Progenitor cell of endocrine pancreas (in vitro differentiated cells): ENCODE measurements at regions not wholly inside any gene's neighbourhood (a gene's known extent, or its start where the extent isn't known, plus 50 kb on each side); places are given as distances from the start of the nearest gene placed in this dataset.

Source experiments
- DNase-seq: peaks from one replicate; pipeline ENCODE4 v3.0.0; 2021; ENCODE audit warnings: low spot score; ENCODE audit not compliant: unreplicated experiment
- H3K27ac Mint-ChIP-seq: 2 replicates; pipeline ENCODE4 v1.8.0; 2021; ENCODE audit warnings: mild to moderate bottlenecking, moderate library complexity, mixed read lengths
- H3K27me3 Mint-ChIP-seq: 2 replicates; pipeline ENCODE4 v1.8.0; 2021; ENCODE audit warnings: mixed read lengths
- H3K36me3 Mint-ChIP-seq: 2 replicates; pipeline ENCODE4 v1.8.0; 2022; ENCODE audit warnings: mixed read lengths; ENCODE audit not compliant: insufficient read depth
- H3K4me1 Mint-ChIP-seq: 2 replicates; pipeline ENCODE4 v1.8.0; 2021; ENCODE audit warnings: low read depth, mixed read lengths
- H3K4me3 Mint-ChIP-seq: 2 replicates; pipeline ENCODE4 v1.8.0; 2021; ENCODE audit warnings: low read depth, mild to moderate bottlenecking, moderate library complexity, mixed read lengths
- H3K9me3 Mint-ChIP-seq: 2 replicates; pipeline ENCODE4 v1.8.0; 2021; ENCODE audit warnings: low read depth, mixed read lengths
- TF ChIP-seq, protein P1 (sequence below): fragments of 200-600 bp; sonication (generic); IDR thresholded peaks from one replicate; pipeline ENCODE4 v1.5.0; 2021; ENCODE audit warnings: antibody characterized with exemption, mild to moderate bottlenecking; ENCODE audit not compliant: unreplicated experiment

DNA sequence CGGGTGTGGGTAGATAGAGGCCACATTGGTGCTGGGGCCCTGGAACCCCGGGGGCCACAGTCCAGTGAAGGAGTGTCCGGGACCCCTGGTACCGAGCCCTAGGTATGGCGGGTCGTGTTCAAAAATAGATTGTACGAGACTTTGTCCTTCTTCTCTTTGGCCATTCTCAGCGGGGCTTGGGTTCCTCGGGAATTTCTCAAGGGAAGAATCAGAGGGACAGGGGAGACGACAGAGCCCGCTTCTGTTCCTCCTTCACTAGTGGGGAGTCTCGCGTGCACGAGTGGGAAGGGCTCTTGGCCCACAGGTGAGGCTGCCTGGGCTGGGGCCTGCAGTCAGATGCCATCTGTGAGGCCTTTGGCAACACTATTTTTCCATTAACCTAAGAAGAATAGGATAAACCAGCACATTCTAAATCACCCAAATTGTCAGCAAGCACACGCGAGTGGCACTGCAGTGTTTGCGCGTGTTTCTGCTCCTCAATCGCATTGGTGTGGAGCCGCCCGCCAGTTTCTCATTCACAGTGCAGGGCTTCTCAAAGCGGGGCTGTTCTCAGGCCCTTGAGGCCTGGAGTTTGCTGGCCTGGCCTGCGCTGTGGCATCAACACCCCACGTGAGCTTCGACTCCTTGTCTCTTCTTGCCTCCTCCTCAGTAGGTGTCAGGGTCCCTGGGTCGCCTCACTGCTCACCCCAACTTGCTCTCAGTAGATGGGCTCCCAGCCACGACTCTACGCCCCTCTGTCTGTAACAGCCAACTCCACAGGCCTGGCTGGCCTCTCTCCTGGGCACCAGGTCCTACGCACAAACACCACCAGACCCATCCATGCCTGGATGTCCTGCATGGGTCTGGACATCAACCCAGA is 187.6 kb upstream of the SHH start:
- H3K4me3 Mint-ChIP-seq, result no peak overlapping the region
- peaks cover 8% of the 10 kb centered on the region for H3K4me1 Mint-ChIP-seq
- TF ChIP-seq, protein P1, sequence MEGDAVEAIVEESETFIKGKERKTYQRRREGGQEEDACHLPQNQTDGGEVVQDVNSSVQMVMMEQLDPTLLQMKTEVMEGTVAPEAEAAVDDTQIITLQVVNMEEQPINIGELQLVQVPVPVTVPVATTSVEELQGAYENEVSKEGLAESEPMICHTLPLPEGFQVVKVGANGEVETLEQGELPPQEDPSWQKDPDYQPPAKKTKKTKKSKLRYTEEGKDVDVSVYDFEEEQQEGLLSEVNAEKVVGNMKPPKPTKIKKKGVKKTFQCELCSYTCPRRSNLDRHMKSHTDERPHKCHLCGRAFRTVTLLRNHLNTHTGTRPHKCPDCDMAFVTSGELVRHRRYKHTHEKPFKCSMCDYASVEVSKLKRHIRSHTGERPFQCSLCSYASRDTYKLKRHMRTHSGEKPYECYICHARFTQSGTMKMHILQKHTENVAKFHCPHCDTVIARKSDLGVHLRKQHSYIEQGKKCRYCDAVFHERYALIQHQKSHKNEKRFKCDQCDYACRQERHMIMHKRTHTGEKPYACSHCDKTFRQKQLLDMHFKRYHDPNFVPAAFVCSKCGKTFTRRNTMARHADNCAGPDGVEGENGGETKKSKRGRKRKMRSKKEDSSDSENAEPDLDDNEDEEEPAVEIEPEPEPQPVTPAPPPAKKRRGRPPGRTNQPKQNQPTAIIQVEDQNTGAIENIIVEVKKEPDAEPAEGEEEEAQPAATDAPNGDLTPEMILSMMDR, result no peak
- no peak overlapping the region for H3K27ac Mint-ChIP-seq
- H3K36me3 Mint-ChIP-seq, result no peaks in the 10 kb centered on the region
- H3K27me3 Mint-ChIP-seq, result peaks cover 44% of the 10 kb centered on the region
- no peaks in the 10 kb centered on the region for H3K9me3 Mint-ChIP-seq
- no peak for DNase-seq

DNA sequence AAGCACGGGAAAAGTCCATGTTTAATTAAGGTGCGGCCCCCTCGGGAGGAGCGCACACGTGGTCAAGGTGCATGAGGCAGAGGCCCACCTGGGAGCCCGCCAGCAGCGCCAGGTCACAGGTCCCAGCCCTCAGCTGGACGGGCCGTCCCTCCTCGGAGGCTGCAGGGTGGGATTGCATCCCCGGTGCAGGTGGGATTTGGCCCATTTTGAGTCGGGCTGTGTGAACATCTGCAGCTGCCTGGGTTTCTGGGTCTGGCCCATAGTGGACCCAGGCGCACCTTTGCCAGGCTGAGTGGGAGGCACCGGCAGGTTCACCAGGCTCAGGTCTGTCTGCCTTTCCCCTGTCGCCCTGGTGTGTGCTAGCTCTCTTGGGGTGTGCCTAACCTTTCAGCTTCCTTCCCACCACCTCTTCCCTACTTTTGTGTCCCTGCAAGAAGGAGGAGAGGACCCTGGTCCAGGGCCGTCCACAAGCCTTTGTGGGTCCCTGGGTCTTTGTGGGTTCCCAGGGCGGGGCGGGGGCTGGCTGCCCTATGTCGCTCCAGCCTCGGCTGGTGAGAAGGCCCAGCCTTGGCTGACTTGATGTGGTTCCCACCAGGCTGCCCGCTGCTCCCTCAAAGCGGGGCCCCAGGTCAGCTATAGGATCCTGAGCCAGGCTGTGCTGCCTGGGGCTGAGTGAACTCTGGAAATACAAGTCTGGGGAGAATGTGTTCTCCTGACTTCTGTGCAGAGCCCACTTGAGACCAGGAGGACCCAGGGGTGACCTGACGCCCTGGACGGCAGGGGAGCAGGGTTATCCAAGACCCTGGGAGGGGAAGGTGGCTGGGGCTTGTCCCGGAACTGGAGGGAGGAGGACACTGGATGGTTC is 186.7 kb upstream of the SHH start:
- Mint-ChIP-seq H3K4me1 (peaks cover 15% of the 10 kb centered on the region), H3K9me3 (no peaks in the 10 kb centered on the region), H3K36me3 (no peaks in the 10 kb centered on the region), H3K27me3 (peaks cover 53% of the 10 kb centered on the region), H3K27ac (no peak overlapping the region), H3K4me3 (no peak overlapping the region)
- TF ChIP-seq, protein P1, result no peak
- DNase-seq, result no peak

DNA sequence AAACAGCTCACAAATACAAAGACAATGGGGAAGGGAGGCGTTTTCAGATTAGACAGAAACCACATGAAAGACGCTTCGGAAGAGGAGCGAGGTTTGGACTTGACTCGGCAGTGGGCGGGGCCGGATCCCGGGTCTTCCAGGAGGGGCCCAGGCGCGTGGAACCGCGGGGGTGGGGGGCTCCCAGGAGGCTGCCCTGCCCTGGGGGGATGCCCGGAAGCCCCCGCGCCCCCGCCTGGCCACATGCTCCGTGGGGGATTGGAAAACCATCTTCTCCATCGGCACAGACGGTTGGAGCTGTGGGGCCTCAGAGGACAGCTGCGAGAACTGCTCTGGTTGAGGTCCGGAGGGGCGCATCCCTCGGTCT is 186.0 kb upstream of the SHH start:
- Mint-ChIP-seq H3K4me3 (no peak overlapping the region), H3K9me3 (no peaks in the 10 kb centered on the region), H3K4me1 (peaks cover 18% of the 10 kb centered on the region), H3K27me3 (peaks cover 57% of the 10 kb centered on the region), H3K27ac (no peak overlapping the region), H3K36me3 (no peaks in the 10 kb centered on the region)
- TF ChIP-seq, protein P1, result no peak
- no peak for DNase-seq

DNA sequence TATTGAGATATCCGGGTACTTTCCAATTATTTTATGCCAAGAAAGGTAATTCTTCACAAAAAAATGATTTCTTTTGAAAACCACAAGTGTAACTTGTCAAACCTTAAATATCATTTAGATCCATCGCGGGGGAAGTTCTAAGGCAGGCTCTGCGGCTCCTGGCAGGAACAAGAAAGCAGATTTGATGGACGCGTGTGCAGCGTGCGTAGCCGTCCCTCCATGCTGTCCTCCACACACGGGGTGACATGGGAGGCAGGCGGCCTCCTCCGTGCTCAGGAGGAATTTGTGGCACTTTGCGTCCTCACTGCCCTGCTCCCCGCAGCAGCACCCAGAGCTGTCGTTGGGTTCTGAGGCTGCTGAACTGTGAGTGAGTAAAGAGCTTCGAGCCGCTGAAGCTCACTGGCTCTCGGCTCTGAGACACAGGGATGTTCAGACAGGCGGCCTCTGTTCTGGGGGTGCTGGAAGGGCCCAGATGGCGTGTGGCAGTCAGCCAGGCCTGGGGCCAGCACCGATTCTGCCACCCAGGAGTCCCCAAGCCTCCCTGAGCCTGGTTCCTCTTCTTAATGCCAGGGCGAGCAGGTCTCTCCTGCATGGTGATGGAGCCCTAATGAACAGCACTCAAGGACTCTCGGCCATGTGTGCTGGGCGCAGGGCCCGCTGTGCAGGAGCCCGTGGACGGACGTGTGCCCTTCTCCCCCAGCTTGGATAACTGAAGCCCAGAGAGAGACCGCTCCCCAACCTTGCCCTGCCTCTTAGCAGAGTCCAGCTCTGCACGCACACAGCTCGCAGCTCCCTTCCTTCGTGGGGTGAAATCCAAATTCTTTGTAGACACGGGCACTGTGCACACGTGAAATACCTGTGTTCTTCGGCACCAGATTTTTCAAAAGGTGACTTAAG is 185.4 kb upstream of the SHH start:
- Mint-ChIP-seq H3K4me3 (no peak overlapping the region), H3K27ac (no peak overlapping the region), H3K4me1 (peaks cover 18% of the 10 kb centered on the region), H3K36me3 (no peaks in the 10 kb centered on the region), H3K27me3 (peaks cover 59% of the 10 kb centered on the region), H3K9me3 (no peaks in the 10 kb centered on the region)
- no peak for DNase-seq
- TF ChIP-seq, protein P1, result no peak
